ENCODE measurements at regions not wholly inside any gene's neighbourhood (a gene's known extent, or its start where the extent isn't known, plus 50 kb on each side); places are given as distances from the start of the nearest gene placed in this dataset.

DNA sequence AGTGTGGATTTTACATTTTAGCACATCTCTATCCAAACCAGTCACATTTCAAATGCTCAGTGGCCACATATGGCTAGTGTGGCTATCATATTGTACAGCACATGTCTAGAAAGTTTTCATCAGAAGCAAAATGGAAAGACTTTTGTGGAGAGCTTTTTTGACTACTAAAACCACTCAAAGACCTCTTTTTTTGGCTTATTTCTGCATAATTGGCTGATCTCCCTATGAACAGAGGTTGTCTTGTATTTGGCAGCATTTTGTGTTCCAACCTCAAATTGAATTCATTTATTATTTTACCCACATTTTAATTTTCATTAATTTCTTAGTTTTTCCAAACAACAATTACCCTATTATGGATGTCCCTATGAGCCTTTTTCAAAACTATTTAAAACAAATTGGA is 395.7 kb downstream of the TLE1 start:
- no peaks in the 10 kb centered on the region for H3F3A ChIP-seq (ENCODE audit: low read depth)
- no peak overlapping the region for H2AFZ ChIP-seq (ENCODE audit: low read length)
- H4K20me1 ChIP-seq (ENCODE audit: insufficient read depth, low read length, poor library complexity, severe bottlenecking) = no peaks in the 10 kb centered on the region
- no peaks in the 10 kb centered on the region for H3K79me2 ChIP-seq (ENCODE audit: insufficient read depth, low read length)
- H3K4me2 ChIP-seq (ENCODE audit: low read depth, low read length, poor library complexity, severe bottlenecking) = no peak overlapping the region
- no peaks in the 10 kb centered on the region for H3K9me3 ChIP-seq (ENCODE audit: insufficient read depth, low read depth, low read length)
- no peaks in the 10 kb centered on the region for H3K9me2 ChIP-seq (replicated peaks; ENCODE audit: low read depth, low read length)
- no peaks in the 10 kb centered on the region for H3K27me3 ChIP-seq (ENCODE audit: insufficient read depth, low read length, poor library complexity, severe bottlenecking)
- TF ChIP-seq EZH2phosphoT487 (IDR thresholded peaks at IDR 0.05; ENCODE audit: borderline replicate concordance) = no peak
- TF ChIP-seq, protein P1, sequence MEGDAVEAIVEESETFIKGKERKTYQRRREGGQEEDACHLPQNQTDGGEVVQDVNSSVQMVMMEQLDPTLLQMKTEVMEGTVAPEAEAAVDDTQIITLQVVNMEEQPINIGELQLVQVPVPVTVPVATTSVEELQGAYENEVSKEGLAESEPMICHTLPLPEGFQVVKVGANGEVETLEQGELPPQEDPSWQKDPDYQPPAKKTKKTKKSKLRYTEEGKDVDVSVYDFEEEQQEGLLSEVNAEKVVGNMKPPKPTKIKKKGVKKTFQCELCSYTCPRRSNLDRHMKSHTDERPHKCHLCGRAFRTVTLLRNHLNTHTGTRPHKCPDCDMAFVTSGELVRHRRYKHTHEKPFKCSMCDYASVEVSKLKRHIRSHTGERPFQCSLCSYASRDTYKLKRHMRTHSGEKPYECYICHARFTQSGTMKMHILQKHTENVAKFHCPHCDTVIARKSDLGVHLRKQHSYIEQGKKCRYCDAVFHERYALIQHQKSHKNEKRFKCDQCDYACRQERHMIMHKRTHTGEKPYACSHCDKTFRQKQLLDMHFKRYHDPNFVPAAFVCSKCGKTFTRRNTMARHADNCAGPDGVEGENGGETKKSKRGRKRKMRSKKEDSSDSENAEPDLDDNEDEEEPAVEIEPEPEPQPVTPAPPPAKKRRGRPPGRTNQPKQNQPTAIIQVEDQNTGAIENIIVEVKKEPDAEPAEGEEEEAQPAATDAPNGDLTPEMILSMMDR (conservative IDR thresholded peaks at IDR 0.05; ENCODE audit: low read length) = no peak
- no peak overlapping the region for H3K9ac ChIP-seq (ENCODE audit: low read depth, low read length, poor library complexity, severe bottlenecking)
- H3K4me1 ChIP-seq (ENCODE audit: insufficient read depth, low read length, poor library complexity, severe bottlenecking) = no peaks in the 10 kb centered on the region
- H3K36me3 ChIP-seq (ENCODE audit: insufficient read depth, low read length) = no peaks in the 10 kb centered on the region
- H3K4me3 ChIP-seq (ENCODE audit: low read length, poor library complexity, severe bottlenecking) = no peak overlapping the region

DNA sequence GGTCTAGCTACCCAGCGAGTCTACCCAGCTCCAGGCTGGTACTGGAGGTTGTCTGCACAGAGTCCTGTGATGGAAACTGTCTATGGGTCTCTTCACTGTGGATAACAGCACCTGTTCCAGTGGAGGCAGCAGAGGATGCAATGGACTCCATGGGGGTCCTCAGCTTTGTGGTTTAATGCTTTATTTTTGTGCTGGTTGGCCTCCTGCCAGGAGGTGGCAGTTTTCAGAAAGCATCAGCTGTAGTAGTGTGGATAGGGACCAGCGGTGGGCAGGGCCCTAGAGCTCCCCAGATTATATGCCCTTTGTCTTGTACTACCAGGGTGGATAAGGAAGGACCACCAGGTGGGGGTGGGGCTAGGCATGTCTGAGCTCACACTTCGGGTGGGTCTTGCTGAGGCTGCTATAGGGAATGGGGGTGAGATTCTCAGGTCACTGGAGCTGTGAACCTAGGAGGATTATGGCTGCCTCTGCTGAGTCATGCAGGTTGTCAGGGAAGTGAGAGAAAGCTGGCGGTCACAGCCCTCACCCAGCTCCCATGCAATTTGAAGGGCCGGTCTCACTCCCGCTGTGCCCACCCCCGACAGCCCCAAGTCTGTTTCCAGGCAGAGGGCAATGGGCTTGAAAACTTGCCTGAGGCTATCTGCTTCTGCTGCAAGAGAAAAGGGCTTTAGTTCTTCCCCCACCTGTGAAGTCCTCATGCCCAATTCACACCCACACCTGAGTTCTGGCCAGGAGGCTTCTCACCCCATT is 397.1 kb downstream of the TLE1 start:
- no peaks in the 10 kb centered on the region for H3K9me2 ChIP-seq (replicated peaks; ENCODE audit: low read depth, low read length)
- TF ChIP-seq, protein P1 (conservative IDR thresholded peaks at IDR 0.05; ENCODE audit: low read length) = no peak
- no peak for TF ChIP-seq EZH2phosphoT487 (IDR thresholded peaks at IDR 0.05; ENCODE audit: borderline replicate concordance)
- H2AFZ ChIP-seq (ENCODE audit: low read length) = no peak overlapping the region
- no peaks in the 10 kb centered on the region for H3K79me2 ChIP-seq (ENCODE audit: insufficient read depth, low read length)
- H3K4me1 ChIP-seq (ENCODE audit: insufficient read depth, low read length, poor library complexity, severe bottlenecking) = no peaks in the 10 kb centered on the region
- H3F3A ChIP-seq (ENCODE audit: low read depth) = no peaks in the 10 kb centered on the region
- H3K9ac ChIP-seq (ENCODE audit: low read depth, low read length, poor library complexity, severe bottlenecking) = no peak overlapping the region
- no peaks in the 10 kb centered on the region for H3K9me3 ChIP-seq (ENCODE audit: insufficient read depth, low read depth, low read length)
- no peak overlapping the region for H3K4me3 ChIP-seq (ENCODE audit: low read length, poor library complexity, severe bottlenecking)
- no peak overlapping the region for H3K4me2 ChIP-seq (ENCODE audit: low read depth, low read length, poor library complexity, severe bottlenecking)
- H3K36me3 ChIP-seq (ENCODE audit: insufficient read depth, low read length) = no peaks in the 10 kb centered on the region
- no peaks in the 10 kb centered on the region for H4K20me1 ChIP-seq (ENCODE audit: insufficient read depth, low read length, poor library complexity, severe bottlenecking)
- H3K27me3 ChIP-seq (ENCODE audit: insufficient read depth, low read length, poor library complexity, severe bottlenecking) = no peaks in the 10 kb centered on the region

DNA sequence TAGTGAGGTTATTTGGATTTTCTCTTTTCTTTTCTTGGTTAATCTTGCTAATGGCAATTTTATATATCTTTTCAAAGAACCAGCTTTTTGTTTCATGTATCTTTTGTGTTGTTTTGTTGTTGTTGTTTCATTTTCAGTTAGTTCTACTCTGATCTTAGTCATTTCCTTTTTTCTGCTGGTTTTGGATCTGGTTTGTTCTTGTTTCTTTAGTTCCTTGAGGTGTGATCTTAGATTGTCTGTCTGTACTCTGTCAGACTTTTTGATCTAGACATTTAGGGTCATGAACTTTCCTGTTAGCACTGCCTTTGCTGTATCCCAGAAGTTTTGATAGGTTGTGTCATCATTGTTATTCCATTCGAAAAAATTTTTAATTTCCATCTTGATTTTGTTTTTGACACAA is 399.7 kb downstream of the TLE1 start:
- Histone ChIP-seq H3K79me2 (ENCODE audit: insufficient read depth, low read length) (no peaks in the 10 kb centered on the region), H3K4me1 (ENCODE audit: insufficient read depth, low read length, poor library complexity, severe bottlenecking) (no peaks in the 10 kb centered on the region), H2AFZ (ENCODE audit: low read length) (no peak overlapping the region), H3K36me3 (ENCODE audit: insufficient read depth, low read length) (no peaks in the 10 kb centered on the region), H3K4me3 (ENCODE audit: low read length, poor library complexity, severe bottlenecking) (no peak overlapping the region), H3K4me2 (ENCODE audit: low read depth, low read length, poor library complexity, severe bottlenecking) (no peak overlapping the region), H3F3A (ENCODE audit: low read depth) (no peaks in the 10 kb centered on the region), H4K20me1 (ENCODE audit: insufficient read depth, low read length, poor library complexity, severe bottlenecking) (no peaks in the 10 kb centered on the region), H3K27me3 (ENCODE audit: insufficient read depth, low read length, poor library complexity, severe bottlenecking) (no peaks in the 10 kb centered on the region), H3K9me3 (ENCODE audit: insufficient read depth, low read depth, low read length) (no peaks in the 10 kb centered on the region), H3K9ac (ENCODE audit: low read depth, low read length, poor library complexity, severe bottlenecking) (no peak overlapping the region), H3K9me2 (replicated peaks; ENCODE audit: low read depth, low read length) (no peaks in the 10 kb centered on the region)
- TF ChIP-seq, protein P1 (conservative IDR thresholded peaks at IDR 0.05; ENCODE audit: low read length) = no peak
- no peak for TF ChIP-seq EZH2phosphoT487 (IDR thresholded peaks at IDR 0.05; ENCODE audit: borderline replicate concordance)

All from Loucy (cell line).